ENCODE measurements at regions not wholly inside any gene's neighbourhood (a gene's known extent, or its start where the extent isn't known, plus 50 kb on each side); places are given as distances from the start of the nearest gene placed in this dataset.

GRCh38 chr4:34372815-34373214 lies 1871.5 kb downstream of the ARAP2 start:
- no peak overlapping the region for H3K23ac ChIP-seq (ENCODE audit: insufficient read length)
- 100% methylated on average over 2 of the region's 2 CpGs; no CpG with 5 or more reads in 1 of the 2 experiments for WGBS, 2 experiments (ENCODE audit: extremely low coverage in 1 of 2, insufficient coverage in 1 of 2, insufficient read length in 1 of 2, insufficient replicate concordance in 2 of 2, low coverage in 1 of 2, low lambda C conversion rate in 2 of 2, missing lambda C conversion rate in 1 of 2)

More at GRCh38 chr4:34372815-34373214, 1871.5 kb downstream of the ARAP2 start:
- Histone ChIP-seq H3K4me2 (ENCODE audit: insufficient read depth in 1 of 2, low read depth in 2 of 2, low read length in 2 of 2) (no peak overlapping the region), H3K79me2 (ENCODE audit: control insufficient read depth in 1 of 2, insufficient read depth in 2 of 2, low read length in 2 of 2) (no peaks in the 10 kb centered on the region), H2AK5ac (ENCODE audit: low read depth, low read length) (no peak overlapping the region), H4K8ac (ENCODE audit: extremely low read depth, insufficient read depth, low read length) (no peak overlapping the region), H3K14ac (ENCODE audit: insufficient read length) (no peak overlapping the region), H4K5ac (ENCODE audit: insufficient read length, low read depth, low read length) (no peak overlapping the region), H2BK20ac (ENCODE audit: low read length) (no peak overlapping the region), H3K36me3 (ENCODE audit: control insufficient read depth in 2 of 4, insufficient read depth in 4 of 4, low read length in 3 of 4) (no peaks in the 10 kb centered on the region; a peak in 1 of 8 replicates), H2AFZ (ENCODE audit: low read length) (no peak overlapping the region), H2BK120ac (replicated peaks; ENCODE audit: low read depth, low read length) (no peak overlapping the region), H3K4me3 (ENCODE audit: extremely low read depth in 1 of 4, insufficient read depth in 2 of 4, low read depth in 3 of 4, low read length in 4 of 4) (no peak overlapping the region), H3K79me1 (ENCODE audit: low read depth, low read length) (no peaks in the 10 kb centered on the region), H3K9ac (replicated peaks in 1 of 4; ENCODE audit: extremely low read depth in 1 of 4, low read depth in 3 of 4, low read length in 3 of 4) (no peak overlapping the region), H3K4me1 (replicated peaks in 1 of 4; ENCODE audit: control insufficient read depth in 3 of 4, insufficient read depth in 4 of 4, low read length in 3 of 4) (no peaks in the 10 kb centered on the region), H3K56ac (replicated peaks; ENCODE audit: insufficient read length, low read depth, low read length) (no peak overlapping the region), H4K91ac (replicated peaks; ENCODE audit: insufficient read length, low read length) (no peak overlapping the region), H2BK12ac (ENCODE audit: low read depth, low read length) (no peak overlapping the region), H2BK5ac (ENCODE audit: low read depth, low read length) (no peak overlapping the region), H4K20me1 (replicated peaks in 1 of 2; ENCODE audit: control insufficient read depth in 1 of 2, insufficient read depth in 2 of 2, low read length in 2 of 2) (no peaks in the 10 kb centered on the region), H3K27me3 (replicated peaks in 1 of 4; ENCODE audit: control insufficient read depth in 3 of 4, extremely low read depth in 1 of 4, insufficient read depth in 3 of 4, low read length in 3 of 4) (no peaks in the 10 kb centered on the region), H3K23me2 (ENCODE audit: low read depth, low read length) (no peaks in the 10 kb centered on the region), H3K18ac (ENCODE audit: extremely low read depth, low read length) (no peak overlapping the region), H3K27ac (ENCODE audit: low read depth, low read length) (no peak overlapping the region), H3K9me3 (ENCODE audit: insufficient read depth in 2 of 2, low read depth in 1 of 2, low read length in 1 of 2) (no peaks in the 10 kb centered on the region), H2BK15ac (ENCODE audit: low read length) (no peak overlapping the region), H3K4ac (replicated peaks; ENCODE audit: insufficient read length, low read depth, low read length) (no peak overlapping the region)
- no peak for TF ChIP-seq ATF2 (IDR thresholded peaks at IDR 0.05; ENCODE audit: low read length)
- no peak for TF ChIP-seq RFX5 (IDR thresholded peaks at IDR 0.05; ENCODE audit: borderline replicate concordance, low read depth, low read length)
- no peak for TF ChIP-seq GABPA (IDR thresholded peaks at IDR 0.05; ENCODE audit: borderline replicate concordance, insufficient read depth, low read length)
- TF ChIP-seq KDM4A (IDR thresholded peaks at IDR 0.05; ENCODE audit: low read depth, low read length, severe bottlenecking), result no peak
- TF ChIP-seq GTF2F1 (IDR thresholded peaks at IDR 0.05; ENCODE audit: borderline replicate concordance, low read depth, low read length), result no peak
- TF ChIP-seq TAF7 (optimal IDR thresholded peaks at IDR 0.05; ENCODE audit: borderline replicate concordance, low read depth, low read length), result no peak
- TF ChIP-seq CBX8 (IDR thresholded peaks at IDR 0.05; ENCODE audit: borderline replicate concordance, low read depth, low read length), result no peak
- no peak for TF ChIP-seq EGR1 (IDR thresholded peaks at IDR 0.05; ENCODE audit: borderline replicate concordance, low read depth, low read length)
- TF ChIP-seq ZNF274 (IDR thresholded peaks at IDR 0.05; ENCODE audit: borderline replicate concordance, extremely low read depth, low read length), result no peak
- TF ChIP-seq HDAC2 (IDR thresholded peaks at IDR 0.05; ENCODE audit: borderline replicate concordance in 1 of 2, low read depth in 2 of 2, low read length in 2 of 2), result no peak
- no peak for TF ChIP-seq E2F6 (IDR thresholded peaks at IDR 0.05)
- TF ChIP-seq EP300 (IDR thresholded peaks at IDR 0.05; ENCODE audit: borderline replicate concordance in 1 of 2, low read depth in 2 of 2, low read length in 2 of 2), result no peak
- POLR2A ChIA-PET (ENCODE audit: partially characterized antibody), result no interaction called here
- DNase-seq (ENCODE audit: low read depth in 1 of 2, low spot score in 2 of 2) (no peak), FAIRE-seq (no peak)
- CTCF ChIA-PET (ENCODE audit: partially characterized antibody), result no interaction called here
